ENCODE measurements at regions not wholly inside any gene's neighbourhood (a gene's known extent, or its start where the extent isn't known, plus 50 kb on each side); places are given as distances from the start of the nearest gene placed in this dataset.
"Not testable (repeated sequence)": the region's sequence is repeated elsewhere in the genome, so short reads cannot be mapped to it uniquely, and the experiment has no call there.

GRCh38 chr14:105621479-105622328 lies 95.3 kb downstream of the TMEM121 start:
- not testable (repeated sequence) for DNase-seq (ENCODE audit: low read depth in 2 of 2)

DNA sequence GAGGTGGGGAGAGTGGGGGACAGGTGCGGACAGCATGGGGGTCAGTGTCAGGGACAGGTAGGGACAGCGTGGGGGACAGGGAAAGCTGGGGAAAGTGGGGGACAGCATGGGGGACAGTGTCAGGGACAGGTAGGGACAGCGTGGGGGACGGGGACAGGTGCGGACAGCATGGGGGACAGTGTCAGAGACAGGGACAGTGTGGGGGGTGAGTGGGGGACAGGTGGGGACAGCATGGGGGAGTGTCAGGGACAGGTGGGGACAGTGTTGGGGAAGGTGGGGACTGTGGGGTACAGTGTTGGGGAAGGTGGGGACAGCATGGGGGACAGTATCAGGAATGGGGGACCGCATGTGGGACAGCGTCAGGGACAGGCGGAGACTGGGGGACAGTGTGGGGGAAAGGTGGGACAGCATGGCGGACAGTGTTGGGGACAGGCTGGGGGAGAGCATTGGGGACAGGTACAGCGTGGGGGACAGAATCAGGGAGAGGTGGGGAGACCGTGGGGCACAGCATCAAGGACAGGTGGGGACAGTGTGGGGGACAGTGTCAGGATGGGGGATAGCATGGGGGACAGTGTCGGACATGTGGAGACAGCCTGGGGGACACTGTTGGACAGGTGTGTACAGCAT lies 96.1 kb downstream of the TMEM121 start:
- no peak for DNase-seq (ENCODE audit: low read depth in 2 of 2)

DNA sequence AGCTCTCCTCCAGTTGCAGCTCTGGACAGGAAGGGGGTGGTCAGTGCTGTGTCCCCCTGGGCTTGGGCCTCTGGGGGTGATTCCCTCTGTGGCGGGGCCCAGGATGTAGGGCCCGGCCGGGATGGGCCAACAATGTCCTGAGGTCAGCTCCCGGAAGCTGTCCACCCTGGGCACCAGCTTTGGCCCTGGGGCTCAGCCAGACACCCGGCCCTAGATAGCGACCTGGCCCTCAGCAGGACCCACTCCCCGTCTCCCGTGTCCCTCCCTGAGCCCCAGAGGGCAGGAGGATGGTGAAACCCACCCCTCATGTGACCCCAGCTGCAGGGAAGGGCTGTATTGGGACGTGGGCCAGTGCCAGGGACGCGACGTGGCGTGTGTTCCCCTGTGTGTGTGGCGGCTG lies 96.8 kb downstream of the TMEM121 start:
- not testable (repeated sequence) for DNase-seq (ENCODE audit: low read depth in 2 of 2)

DNA sequence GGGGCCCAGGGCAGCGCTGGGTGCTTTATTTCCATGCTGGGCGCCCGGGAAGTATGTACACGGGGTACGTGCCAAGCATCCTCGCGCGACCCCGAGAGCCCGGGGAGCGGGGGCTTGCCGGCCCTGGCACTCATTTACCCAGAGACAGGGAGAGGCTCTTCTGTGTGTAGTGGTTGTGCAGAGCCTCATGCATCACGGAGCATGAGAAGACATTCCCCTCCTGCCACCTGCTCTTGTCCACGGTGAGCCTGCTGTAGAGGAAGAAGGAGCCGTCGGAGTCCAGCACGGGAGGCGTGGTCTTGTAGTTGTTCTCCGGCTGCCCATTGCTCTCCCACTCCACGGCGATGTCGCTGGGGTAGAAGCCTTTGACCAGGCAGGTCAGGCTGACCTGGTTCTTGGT lies 98.0 kb downstream of the TMEM121 start:
- DNase-seq (ENCODE audit: low read depth in 2 of 2) = not testable (repeated sequence)

GRCh38 chr14:105624749-105625434 lies 98.5 kb downstream of the TMEM121 start:
- DNase-seq (ENCODE audit: low read depth in 2 of 2) = not testable (repeated sequence)

DNA sequence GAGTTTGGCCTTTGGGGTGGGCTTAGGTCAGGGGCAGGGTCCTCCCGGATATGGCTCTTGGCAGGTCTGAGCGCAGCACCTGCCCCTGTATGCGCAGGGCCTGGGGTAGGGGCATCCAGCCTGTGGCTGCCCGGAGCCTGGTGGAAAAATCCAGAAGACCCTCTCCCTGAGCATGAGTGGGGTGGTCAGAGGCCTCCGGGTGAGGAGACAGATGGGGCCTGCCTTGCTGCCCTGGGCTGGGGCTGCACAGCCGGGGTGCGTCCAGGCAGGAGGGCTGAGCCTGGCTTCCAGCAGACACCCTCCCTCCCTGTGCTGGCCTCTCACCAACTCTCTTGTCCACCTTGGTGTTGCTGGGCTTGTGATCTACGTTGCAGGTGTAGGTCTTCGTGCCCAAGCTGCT lies 99.1 kb downstream of the TMEM121 start:
- not testable (repeated sequence) for DNase-seq (ENCODE audit: low read depth in 2 of 2)

GRCh38 chr14:105626111-105626510 lies 99.7 kb downstream of the TMEM121 start:
- DNase-seq (ENCODE audit: low read depth in 2 of 2) = not testable (repeated sequence)

DNA sequence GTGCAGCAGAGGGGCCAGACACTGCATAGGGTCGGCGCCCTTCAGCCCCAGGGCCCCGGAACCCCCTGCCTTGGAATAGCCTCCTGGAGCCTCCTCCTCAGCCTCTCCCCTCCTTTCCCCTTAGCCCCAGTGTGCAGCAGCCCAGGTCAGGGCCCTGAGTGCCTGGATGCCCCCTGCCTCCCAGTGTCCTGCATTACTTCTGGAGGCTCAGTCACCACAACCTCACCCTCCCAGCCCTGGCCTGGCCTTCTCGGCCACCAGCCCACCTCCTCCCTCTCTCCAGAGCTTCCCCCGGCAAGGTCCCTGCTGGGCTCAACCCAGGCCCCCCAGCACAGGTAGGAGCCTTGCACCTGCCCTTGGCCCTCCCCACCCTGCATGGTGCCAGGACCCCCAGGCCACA lies 100.3 kb downstream of the TMEM121 start:
- DNase-seq (ENCODE audit: low read depth in 2 of 2) = not testable (repeated sequence)

DNA sequence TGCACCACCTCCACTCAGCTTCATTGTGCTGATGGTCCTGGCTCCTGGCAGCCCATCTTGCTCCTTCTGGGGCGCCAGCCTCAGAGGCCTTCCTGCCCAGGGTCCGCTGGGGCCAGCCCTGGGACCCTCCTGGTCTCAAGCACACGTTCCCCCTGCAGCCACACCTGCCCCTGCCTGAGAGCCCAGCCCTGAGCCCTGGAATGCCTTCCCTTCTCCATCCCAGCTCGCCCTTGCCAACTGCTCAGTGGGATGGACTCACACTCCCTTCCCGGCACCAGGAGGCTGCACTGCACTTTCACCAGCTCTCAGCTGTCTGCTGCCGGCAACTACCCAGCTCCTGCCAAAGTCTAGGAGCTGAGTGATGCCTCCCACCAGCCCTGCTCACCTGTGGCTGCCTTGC lies 100.9 kb downstream of the TMEM121 start:
- not testable (repeated sequence) for DNase-seq (ENCODE audit: low read depth in 2 of 2)

GRCh38 chr14:105627701-105628100 lies 101.3 kb downstream of the TMEM121 start:
- no peak for DNase-seq (ENCODE audit: low read depth in 2 of 2)

- DNase-seq (ENCODE audit: low read depth in 2 of 2) = not testable (repeated sequence)
Measured at GRCh38 chr14:105628126-105628525, 101.7 kb downstream of the TMEM121 start.

DNA sequence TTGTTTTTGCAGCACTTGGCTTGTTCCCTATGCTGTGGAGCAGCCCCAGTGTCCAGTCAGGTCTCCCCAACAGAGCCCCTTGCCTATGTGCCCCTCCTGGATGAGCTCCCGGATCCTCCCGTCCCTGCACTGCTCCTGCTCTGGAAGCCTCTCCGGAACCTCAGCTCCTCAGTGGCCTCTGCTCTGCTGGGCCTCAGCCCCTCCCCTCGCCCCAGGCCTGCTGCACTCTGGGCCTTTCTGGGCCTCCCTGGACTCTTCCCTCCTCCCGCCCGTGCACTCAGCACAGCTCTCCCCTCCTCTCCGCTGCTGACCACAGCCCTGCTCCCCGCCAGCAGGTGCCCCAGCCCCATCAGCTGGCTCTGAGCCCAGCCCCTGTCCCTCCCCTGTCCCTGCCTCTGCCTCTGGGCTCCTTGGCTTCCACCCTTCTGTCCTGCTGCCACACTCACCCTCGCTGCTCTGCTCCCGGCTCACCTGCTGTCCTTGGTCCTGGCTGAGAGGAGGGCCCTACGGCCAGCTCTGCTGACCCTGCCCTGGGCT lies 102.2 kb downstream of the TMEM121 start:
- not testable (repeated sequence) for DNase-seq (ENCODE audit: low read depth in 2 of 2)

GRCh38 chr14:105629091-105629885 lies 102.9 kb downstream of the TMEM121 start:
- not testable (repeated sequence) for DNase-seq (ENCODE audit: low read depth in 2 of 2)

DNA sequence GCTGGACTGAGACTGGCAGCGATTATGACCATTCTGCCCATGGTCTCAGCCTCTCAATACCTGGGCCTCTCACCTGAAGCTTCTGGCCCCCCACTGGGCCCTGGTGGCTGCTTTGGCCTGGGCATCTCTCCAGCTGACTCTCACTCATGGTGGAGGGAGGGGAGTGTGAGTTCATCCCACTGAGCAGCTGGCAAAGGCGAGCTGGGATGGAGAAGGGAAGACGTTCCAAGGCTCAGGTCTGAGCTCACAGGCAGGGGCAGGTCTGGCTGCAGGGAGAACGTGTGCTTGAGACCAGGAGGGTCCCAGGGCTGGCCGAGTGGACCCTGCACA lies 103.5 kb downstream of the TMEM121 start:
- no peak for DNase-seq (ENCODE audit: low read depth in 2 of 2)

DNA sequence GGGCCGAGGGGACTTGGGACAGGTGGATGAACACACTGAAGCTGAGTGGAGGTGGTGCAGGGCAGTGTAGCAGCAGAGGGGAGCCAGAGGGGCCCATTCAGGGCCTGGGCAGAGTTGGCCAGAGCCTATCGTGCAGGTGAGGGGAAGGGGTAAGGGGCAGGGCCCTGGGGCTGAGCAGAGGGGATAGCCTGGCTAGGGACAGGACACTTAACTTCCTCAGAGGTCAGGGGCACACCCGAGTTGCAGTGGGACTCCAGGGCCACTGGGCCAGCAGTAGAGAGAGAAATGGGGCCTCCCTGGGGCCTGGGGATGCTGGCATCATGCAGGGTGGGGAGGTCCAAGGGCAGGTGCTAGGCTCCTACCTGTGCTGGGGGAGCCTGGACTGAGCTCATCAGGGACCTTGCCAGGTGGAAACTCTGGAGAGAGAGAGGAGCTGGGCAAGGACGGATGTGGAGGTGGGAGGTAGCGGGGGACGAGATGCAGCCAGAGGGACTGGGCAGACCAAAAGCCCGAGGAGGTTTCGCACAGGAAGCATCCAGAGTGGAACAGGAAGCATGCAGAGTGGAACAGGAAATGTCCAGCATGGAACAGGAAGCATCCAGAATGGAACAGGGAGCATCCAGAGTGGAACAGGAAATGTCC lies 104.0 kb downstream of the TMEM121 start:
- DNase-seq (ENCODE audit: low read depth in 2 of 2) = not testable (repeated sequence)

GRCh38 chr14:105630935-105631779 lies 104.8 kb downstream of the TMEM121 start:
- not testable (repeated sequence) for DNase-seq (ENCODE audit: low read depth in 2 of 2)

DNA sequence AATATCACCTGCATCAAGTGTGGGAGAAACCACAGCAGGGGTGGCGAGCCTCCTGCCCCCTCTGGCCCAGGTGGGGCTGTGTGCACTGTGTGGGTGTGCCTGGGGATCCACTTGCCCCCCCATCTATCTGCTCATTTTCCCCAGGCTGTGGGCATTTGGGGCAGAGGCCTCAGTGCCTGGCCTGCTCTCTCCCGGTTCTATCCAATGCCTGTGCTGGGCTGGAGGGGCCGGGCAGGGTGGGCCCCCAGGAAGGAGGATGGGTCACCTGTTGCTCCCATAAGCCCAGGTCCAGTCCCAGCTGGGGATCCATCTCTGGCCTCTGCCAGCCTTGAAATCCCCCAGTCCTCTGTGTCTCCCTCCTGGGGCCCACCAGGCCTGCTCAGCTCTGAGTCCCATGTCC lies 105.6 kb downstream of the TMEM121 start:
- no peak for DNase-seq (ENCODE audit: low read depth in 2 of 2)

DNA sequence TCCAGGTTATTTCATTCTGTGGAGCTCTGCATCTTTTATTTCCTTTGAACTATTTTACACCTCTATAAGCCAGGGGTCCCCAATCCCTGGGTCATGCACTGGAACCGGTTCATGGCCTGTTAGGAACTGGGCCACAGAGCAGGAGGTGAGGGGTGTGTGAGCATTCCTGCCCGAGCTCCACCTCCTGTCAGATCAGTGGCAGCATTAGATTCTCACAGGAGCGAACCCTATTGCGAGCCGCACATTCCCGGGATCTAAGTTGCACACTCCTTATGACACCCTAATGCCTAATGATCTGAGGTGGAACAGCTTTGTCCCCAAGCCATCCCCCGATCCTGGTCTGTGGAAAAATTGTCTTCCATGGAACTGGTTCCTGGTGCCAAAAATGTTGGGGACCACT lies 107.2 kb downstream of the TMEM121 start:
- not testable (repeated sequence) for DNase-seq (ENCODE audit: low read depth in 2 of 2)

DNA sequence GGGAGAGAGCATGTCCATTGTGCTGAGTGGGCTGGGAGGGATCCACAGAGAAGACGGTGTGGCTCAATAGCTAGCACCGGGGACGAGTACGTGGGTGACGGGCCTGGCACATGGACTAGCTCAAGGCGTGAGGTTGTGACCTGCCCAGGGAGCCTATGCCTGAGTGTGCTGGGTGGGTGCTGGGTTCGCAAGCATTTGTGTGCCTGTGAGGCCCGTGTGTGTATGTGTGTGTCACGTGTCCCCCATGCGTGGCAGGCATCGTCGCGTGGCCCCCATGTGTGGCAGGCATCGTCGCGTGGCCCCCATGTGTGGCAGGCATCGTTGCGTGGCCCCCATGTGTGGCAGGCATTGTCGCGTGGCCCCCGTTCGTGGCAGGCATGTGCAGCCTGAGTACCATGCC lies 109.2 kb downstream of the TMEM121 start:
- DNase-seq (ENCODE audit: low read depth in 2 of 2) = no peak

DNA sequence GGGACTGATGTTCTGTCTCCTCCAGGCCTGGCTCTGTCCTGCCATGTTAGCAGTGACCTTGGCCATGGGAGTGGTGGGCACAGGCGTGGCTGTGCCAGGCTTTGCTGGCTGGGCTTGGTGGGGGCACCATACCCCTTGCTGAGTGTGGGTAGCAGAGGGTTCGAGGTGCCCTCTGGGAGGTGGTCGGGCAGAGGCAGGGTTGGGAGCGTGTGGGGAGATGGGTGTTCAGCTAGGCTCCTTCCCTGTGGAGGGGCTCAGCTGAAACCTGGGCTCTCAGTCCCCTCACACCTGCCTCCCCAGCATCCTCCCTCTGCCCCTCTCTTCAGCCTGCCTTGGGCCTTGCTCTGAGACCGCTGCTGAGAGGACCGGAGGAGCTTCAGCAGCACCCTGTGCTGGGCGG lies 109.6 kb downstream of the TMEM121 start:
- not testable (repeated sequence) for DNase-seq (ENCODE audit: low read depth in 2 of 2)

All from stimulated activated CD4-positive, alpha-beta T cell treated with anti-CD3 and anti-CD28 coated beads, Interleukin-12 subunit alpha, Interleukin-12 subunit beta, amount 100 ng/mL, for 24 hours (primary cell).